Stimulated activated CD4-positive, alpha-beta T cell treated with anti-CD3 and anti-CD28 coated beads, Interleukin-15, amount 100 ng/mL, for 48 hours (primary cell): ENCODE measurements at regions not wholly inside any gene's neighbourhood (a gene's known extent, or its start where the extent isn't known, plus 50 kb on each side); places are given as distances from the start of the nearest gene placed in this dataset.

Experiments used
- DNase-seq, 2 donors: peaks; one replicate each; pipeline ENCODE4 v3.0.0-alpha.2; 2020; ENCODE audit warnings: low read depth in 2 of 2

GRCh38 chr20:60212695-60213094, 254.5 kb downstream of the CDH26 start:
- no peak for DNase-seq

GRCh38 chr20:60213126-60213893, 255.1 kb downstream of the CDH26 start:
- DNase-seq, result no peak

GRCh38 chr20:60214901-60215815, 256.9 kb downstream of the CDH26 start:
- no peak for DNase-seq

- no peak for DNase-seq
Measured at GRCh38 chr20:60215816-60216730, 257.9 kb downstream of the CDH26 start.

DNA sequence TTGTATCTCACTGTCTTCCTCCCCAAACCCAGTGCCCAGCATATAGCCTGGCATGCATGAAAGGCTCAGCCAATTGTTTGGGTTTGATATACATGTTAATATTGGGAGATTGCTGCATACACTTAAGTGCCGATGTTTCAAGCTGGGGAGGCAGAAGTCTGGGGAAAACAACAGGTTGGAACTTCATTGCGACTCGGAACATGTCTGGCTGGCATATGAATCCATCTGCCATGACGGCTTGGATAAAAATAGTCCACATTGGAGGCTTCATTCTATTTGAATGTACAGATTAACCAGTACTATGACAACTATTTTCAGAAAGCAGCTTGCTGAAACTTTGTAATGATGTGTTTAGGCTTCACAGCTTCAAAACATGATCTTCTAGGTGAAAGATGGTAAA, 261.0 kb downstream of the CDH26 start:
- no peak for DNase-seq

DNA sequence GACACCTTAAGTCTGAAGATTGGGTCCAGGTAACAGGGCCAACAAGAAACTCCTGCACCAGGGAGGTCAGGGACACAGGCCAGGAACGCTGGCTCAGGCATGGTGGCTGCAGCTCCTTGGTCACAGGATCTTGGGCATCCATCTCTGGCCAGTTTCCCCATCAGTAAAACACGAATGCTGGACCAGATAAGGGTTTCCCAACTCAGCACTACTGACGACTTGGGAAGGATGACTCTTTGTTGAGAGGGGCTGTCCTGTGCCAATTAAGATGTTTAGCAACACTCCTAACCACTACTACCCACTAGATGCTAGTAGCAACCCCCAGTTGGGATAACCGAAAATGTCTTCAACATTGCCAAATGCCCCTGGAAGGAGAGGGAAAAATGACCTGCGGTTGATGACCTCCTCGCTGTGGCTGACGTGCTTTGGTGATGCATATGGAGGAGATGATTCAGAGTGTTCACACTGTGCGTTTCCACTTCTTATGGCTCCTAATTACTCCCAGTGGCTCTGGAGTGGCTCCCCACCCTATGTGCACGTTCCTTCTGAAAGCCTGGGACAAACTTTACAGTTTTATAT, 261.9 kb downstream of the CDH26 start:
- no peak for DNase-seq

DNA sequence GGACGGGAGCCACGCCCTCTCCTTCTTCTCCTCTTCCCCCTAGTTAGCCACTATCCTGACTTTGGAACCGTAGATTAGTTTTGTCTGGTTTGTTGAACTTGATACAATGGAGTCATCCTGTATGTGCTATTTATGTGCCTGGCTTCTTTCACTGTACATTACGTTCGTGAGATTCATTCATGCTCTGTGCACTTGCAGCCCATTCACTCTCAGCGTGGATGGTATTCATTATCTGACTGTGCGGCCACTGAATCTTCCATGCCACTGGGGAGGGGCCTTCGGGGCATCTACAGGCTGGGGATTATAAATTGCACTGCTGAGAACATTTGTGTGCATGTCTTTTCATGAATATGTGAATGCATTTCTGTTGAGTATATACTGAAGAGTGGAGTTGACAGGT, 262.5 kb downstream of the CDH26 start:
- DNase-seq, result no peak

- no peak for DNase-seq
Measured at GRCh38 chr20:60221593-60221992, 263.4 kb downstream of the CDH26 start.

DNA sequence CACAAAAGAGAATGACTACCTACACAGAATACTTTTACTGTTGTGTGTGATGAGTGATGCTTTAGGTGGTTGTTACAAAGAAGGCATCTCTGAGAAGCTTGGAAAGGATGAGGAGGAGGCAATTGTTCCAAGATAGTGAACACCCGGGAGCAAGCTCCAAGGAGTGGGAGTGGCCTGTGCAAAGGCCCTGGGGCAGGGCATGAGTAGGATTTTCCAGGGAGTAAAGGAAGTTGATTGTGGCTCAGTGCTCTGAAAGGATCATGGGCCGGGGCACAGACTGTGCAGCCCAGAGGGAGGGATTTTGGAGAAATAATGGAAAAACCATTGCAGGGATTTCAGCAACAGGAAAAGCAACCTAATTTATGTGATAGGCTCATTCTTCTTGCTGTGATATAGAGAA, 264.3 kb downstream of the CDH26 start:
- no peak for DNase-seq

DNA sequence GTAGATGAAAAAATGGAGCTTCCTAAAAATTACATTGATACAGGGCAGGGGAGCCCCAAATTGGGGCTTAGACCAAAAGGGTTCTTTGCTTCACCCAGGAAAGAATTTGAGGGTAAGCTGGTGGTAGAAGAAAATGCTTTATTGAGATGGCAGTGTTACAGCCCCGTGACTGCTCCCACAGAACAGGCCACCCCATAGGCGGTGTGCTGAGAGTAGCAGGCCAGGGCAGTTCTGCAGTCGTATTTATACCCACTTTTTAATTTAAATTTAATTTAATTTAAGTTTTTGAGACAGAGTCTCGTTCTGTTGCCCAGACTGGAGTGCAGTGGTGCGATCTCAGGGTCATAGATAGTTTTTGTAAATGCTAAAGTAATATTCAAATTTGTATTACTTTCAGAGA, 265.0 kb downstream of the CDH26 start:
- DNase-seq, result no peak

DNA sequence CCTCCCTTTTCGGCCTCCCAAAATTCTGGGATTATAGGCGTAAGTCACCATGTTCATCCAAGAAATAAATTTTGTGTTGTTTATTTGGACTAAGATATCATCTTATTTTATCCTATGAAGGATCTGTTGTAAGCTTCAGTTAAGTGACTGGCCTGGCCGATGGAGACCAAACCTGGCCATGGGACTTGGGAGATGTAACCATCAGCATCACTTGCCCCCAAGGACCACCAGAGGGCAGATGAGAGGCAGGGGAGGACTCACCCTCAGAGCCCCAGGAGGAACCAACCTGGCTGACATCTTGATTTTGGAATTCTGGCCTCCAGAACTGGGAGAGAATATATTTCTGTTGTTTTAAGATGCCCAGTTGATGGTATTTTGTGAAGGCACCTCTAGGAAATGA, 266.7 kb downstream of the CDH26 start:
- DNase-seq, result no peak

GRCh38 chr20:60228255-60228654, 270.0 kb downstream of the CDH26 start:
- DNase-seq, result no peak

- no peak for DNase-seq
Measured at GRCh38 chr20:60232380-60232779, 274.2 kb downstream of the CDH26 start.

DNA sequence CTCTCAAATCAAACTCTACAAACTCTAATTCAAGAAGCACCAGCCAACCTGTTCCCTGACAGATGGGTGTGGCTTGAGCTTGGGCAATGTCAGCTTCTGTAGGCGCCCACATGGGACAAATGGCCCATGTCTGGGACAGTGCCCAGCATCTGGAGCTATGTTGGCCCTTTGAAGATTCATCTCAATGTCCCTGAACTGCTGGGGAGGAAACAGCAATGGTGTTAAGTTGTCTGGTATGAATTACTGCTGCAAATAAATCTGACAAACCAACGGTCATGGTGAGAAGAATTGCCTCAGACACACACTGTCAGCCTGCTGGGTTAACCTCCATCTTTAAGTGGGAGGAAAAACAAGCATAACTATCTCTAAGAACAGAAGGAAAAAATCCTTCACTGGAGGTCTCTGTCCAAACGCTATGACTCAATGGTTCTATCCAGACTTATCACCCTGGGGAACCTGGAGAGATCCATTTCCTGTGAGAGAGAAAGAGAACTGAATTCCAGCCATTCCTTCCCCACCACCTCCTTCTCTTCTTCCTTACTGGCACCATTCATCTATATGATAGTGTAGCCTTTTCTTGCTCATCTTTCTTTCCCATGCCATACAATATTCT, 274.9 kb downstream of the CDH26 start:
- DNase-seq, result no peak

GRCh38 chr20:60236613-60237012, 278.4 kb downstream of the CDH26 start:
- DNase-seq, result no peak

GRCh38 chr20:60237981-60238380, 279.8 kb downstream of the CDH26 start:
- no peak for DNase-seq

- DNase-seq, result no peak
Measured at GRCh38 chr20:60238992-60239660, 280.9 kb downstream of the CDH26 start.

GRCh38 chr20:60239956-60240355, 281.7 kb downstream of the CDH26 start:
- no peak for DNase-seq

GRCh38 chr20:60240415-60240814, 282.2 kb downstream of the CDH26 start:
- DNase-seq, result no peak

DNA sequence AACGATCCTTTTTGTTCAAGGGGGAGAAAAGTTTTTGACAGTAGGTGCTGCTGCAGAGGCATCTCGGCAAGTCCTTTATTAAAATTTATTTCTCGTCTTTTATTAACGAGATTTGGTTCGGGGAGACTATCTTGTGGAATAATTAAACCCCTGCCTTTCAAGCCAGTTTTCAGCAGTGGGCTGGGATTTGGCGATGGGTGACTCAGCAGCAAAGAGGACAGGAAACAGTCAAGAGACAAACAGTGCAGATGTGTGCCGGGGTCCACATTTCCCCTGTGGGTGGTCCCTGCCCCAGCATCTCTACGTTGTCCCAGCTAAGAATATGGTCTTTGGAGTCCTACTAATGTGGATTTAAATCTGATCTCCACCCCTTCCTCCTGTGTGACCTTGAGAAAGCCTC, 282.8 kb downstream of the CDH26 start:
- DNase-seq, result no peak
